GM23338 (cell line): ENCODE measurements at regions not wholly inside any gene's neighbourhood (a gene's known extent, or its start where the extent isn't known, plus 50 kb on each side); places are given as distances from the start of the nearest gene placed in this dataset.

ENCODE experiments used
- EZH2 ChIP-seq: fragments of 200-600 bp; sonication (generic); IDR thresholded peaks from one replicate; pipeline ENCODE4 v1.8.0; 2017; ENCODE audit warnings: antibody characterized with exemption, mild to moderate bottlenecking, low read depth; ENCODE audit not compliant: unreplicated experiment
- JUNB ChIP-seq: IDR thresholded peaks from one replicate; pipeline ENCODE4 v1.6.1; 2016; ENCODE audit warnings: antibody characterized with exemption; ENCODE audit not compliant: unreplicated experiment
- POLR2AphosphoS5 ChIP-seq: IDR thresholded peaks from 2 replicates; pipeline ENCODE4 v1.6.1; 2016; ENCODE audit warnings: antibody characterized with exemption, low read depth
- REST ChIP-seq: IDR thresholded peaks from one replicate; pipeline ENCODE4 v1.6.1; 2018; ENCODE audit warnings: antibody characterized with exemption; ENCODE audit not compliant: unreplicated experiment
- TF ChIP-seq, protein P1 (sequence below), 2 experiments: fragments of 200-600 bp in 1 of 2; sonication (generic) in 1 of 2; conservative IDR thresholded peaks; 2 replicates each; pipeline versions ENCODE4 v1.5.1 to v1.6.1; 2016 to 2017; ENCODE audit warnings: antibody characterized with exemption in 2 of 2, low read depth in 2 of 2, mild to moderate bottlenecking in 2 of 2, moderate library complexity in 1 of 2
- TF ChIP-seq, protein P2 (sequence below): IDR thresholded peaks from 2 replicates; pipeline ENCODE4 v1.6.1; 2016; ENCODE audit warnings: antibody characterized with exemption

- TF ChIP-seq EZH2 (no peak), POLR2AphosphoS5 (no peak), REST (no peak), JUNB (no peak)
- TF ChIP-seq, protein P1, sequence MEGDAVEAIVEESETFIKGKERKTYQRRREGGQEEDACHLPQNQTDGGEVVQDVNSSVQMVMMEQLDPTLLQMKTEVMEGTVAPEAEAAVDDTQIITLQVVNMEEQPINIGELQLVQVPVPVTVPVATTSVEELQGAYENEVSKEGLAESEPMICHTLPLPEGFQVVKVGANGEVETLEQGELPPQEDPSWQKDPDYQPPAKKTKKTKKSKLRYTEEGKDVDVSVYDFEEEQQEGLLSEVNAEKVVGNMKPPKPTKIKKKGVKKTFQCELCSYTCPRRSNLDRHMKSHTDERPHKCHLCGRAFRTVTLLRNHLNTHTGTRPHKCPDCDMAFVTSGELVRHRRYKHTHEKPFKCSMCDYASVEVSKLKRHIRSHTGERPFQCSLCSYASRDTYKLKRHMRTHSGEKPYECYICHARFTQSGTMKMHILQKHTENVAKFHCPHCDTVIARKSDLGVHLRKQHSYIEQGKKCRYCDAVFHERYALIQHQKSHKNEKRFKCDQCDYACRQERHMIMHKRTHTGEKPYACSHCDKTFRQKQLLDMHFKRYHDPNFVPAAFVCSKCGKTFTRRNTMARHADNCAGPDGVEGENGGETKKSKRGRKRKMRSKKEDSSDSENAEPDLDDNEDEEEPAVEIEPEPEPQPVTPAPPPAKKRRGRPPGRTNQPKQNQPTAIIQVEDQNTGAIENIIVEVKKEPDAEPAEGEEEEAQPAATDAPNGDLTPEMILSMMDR (conservative IDR thresholded peaks at IDR 0.05; ENCODE audit: low read depth in 2 of 2) = no peak
- TF ChIP-seq, protein P2, sequence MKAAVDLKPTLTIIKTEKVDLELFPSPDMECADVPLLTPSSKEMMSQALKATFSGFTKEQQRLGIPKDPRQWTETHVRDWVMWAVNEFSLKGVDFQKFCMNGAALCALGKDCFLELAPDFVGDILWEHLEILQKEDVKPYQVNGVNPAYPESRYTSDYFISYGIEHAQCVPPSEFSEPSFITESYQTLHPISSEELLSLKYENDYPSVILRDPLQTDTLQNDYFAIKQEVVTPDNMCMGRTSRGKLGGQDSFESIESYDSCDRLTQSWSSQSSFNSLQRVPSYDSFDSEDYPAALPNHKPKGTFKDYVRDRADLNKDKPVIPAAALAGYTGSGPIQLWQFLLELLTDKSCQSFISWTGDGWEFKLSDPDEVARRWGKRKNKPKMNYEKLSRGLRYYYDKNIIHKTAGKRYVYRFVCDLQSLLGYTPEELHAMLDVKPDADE = no peak
Observed at GRCh38 chr2:66185497-66186054, 249.3 kb upstream of the MEIS1 start.
